NCI-H748 (cell line): ENCODE measurements at regions not wholly inside any gene's neighbourhood (a gene's known extent, or its start where the extent isn't known, plus 50 kb on each side); places are given as distances from the start of the nearest gene placed in this dataset.
"Not testable (repeated sequence)": the region's sequence is repeated elsewhere in the genome, so short reads cannot be mapped to it uniquely, and the experiment has no call there.

Experiments used
- DNase-seq: peaks from one replicate; lab custom pipeline; 2025; ENCODE audit not compliant: unreplicated experiment; lab: John Stamatoyannopoulos, UW

DNA sequence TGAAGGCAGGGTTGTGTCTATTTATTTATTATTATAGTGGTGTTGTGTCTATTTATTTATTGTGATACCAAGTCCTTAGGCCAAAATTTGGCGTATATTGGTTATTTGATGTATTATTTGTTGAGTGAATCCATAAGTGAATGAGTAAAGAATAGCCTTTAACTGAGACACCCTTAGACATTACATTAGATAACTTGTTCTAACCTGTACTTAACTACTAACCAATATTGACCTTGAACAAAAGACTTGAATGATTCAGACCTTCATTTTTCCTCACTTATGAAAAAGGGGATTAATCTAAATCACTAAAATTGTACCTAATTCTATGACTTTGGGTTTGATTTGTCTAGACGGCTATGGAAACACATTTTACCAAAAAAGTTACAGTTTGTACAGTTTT is 370.5 kb downstream of the JRKL start:
- DNase-seq: no peak

DNA sequence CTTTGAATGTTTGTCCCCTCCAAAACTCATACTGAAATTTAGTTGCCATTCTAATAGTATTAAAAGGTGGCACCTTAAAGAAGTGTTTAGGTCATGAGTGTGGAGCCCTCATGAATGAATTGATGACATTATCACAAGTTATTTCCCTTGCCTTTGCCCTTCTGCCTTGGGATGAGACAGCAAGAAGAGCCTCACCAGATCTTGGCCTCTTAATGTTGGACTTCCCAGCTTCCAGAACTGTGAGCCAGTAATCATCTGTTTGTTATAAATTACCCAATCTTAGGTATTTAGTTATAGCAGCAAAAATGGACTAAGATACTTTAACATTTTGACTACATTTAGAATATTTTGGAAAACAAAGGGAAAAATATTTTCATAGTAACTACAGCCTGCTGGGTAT is 371.0 kb downstream of the JRKL start:
- no peak for DNase-seq

DNA sequence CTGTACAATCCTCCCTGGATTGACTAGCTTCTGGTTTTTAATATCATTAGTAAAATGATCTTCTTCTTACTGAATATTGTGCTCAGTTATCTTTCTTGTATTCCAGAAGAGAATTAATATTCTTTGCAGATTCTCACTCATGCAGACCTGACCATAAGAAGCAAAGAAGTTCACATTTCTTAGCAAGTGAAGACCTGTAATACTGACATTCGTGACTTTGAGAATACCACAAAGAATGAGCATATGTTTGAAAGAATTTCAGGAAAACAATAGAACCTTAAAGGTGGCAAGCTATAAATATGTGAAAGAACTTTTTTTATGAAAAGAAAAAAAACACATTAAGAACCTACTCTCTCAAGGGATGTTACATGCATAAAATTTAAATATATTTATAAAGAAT is 371.6 kb downstream of the JRKL start:
- DNase-seq: no peak

GRCh38 chr11:96763244-96763643 is 373.4 kb downstream of the JRKL start:
- DNase-seq: no peak

GRCh38 chr11:96778272-96778671 is 388.5 kb downstream of the JRKL start:
- no peak for DNase-seq

GRCh38 chr11:96779030-96779429 is 389.2 kb downstream of the JRKL start:
- no peak for DNase-seq

GRCh38 chr11:96781082-96781481 is 391.3 kb downstream of the JRKL start:
- no peak for DNase-seq

- no peak for DNase-seq
These were observed 392.8 kb downstream of the JRKL start for GRCh38 chr11:96782632-96783031.

- no peak for DNase-seq
These were observed 393.5 kb downstream of the JRKL start for GRCh38 chr11:96783311-96783710.

DNA sequence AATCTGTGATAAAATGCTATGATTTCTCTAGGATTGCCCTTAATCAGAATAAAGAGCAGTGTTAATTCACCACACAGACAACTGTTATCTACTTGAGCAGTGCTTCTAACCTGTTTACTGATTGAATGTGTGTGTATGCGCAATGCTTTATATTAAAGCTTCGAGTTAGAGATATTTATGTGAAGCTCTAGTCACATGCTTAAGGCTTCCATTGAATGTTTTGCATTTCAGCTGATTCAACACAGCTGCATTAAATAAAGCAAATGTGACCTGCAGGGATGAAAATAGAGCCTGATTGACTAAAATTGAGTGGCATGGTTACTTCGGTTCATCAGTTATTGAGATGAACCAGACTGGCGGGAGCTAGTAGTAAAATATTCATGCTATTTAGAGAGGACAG is 395.3 kb downstream of the JRKL start:
- DNase-seq: no peak

DNA sequence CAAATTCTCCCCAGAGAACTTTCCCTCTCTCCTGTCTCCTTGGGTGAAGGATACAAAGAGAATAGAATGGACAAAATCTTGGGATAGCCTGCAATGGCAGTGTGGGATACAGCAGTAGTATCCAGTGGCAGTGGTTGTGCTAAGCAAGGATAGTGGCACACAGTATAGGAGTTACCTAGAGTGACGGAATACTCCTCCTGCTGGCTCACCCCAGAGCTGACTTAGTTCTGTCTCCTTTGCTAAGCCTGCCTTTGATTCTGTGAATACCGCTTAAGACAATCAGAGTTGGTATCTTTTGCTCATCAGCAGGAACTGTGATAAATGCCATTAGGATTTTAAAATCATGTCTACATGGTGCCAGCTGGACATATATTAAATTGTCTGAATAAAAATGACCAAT is 404.3 kb downstream of the JRKL start:
- DNase-seq: no peak

DNA sequence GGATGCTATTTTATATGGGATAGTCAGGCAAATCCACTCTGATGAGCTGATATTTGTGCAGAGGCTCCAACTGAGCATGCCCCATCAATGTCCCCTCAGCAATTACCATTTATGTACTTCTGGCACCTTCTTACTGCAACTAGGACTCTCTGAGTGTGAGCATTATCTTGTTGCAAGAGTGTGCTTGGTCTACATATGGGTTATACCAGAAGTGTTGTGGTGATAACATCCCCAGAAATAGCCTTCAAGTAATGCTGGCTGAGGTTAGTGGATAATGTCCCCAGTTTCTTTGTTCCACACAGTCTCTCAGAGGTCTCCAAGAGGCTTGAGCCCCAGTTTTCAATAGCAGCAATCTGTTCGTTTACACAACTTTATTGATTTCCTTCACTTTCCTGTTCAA is 408.6 kb downstream of the JRKL start:
- DNase-seq: no peak

- DNase-seq: no peak
These were observed 425.4 kb downstream of the JRKL start for GRCh38 chr11:96815236-96815635.

DNA sequence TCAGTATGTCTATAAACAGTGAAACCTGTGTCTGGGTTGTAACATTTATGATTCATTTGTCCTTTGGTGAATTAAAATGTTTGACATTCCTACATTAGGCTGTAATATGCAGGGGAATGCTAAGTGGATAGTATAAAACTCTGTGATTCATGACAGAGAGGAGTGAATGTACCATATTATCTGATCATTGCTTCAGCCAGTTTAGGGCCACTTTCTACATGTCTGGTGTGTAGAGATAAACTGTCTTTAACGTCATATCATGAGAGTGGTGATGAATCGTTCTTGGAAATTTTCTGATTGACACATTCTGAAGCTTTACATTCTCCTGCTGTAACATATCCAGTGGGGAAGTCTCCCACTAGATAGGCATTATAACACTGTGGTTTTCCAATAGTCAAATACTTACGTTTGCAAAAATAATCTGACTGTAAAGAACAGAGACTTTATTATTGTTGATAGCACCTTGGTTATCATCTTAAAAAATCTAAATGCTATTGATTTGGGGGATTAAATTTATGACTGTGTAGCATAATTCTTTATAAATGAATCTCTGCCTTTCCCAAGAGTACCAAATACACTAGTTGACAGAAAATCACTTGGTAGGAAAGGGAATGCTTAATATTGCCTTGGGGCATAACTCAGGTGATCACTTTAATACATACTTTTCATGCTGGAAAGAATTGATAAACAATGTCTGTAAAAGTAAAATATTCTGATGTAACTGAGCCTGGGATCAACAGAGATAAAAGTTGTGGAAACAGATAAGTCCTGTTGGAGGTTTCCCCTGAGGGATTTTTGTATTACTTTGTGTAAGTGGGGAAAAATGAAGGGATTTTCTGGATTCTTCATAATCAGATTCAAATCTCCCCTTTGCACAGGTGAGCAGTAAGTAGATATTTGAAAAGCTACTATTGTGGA is 427.9 kb downstream of the JRKL start:
- no peak for DNase-seq

GRCh38 chr11:96827164-96827563 is 437.4 kb downstream of the JRKL start:
- DNase-seq: no peak

- no peak for DNase-seq
These were observed 452.0 kb downstream of the JRKL start for GRCh38 chr11:96841792-96842191.

GRCh38 chr11:96842731-96843130 is 452.9 kb downstream of the JRKL start:
- DNase-seq: no peak

DNA sequence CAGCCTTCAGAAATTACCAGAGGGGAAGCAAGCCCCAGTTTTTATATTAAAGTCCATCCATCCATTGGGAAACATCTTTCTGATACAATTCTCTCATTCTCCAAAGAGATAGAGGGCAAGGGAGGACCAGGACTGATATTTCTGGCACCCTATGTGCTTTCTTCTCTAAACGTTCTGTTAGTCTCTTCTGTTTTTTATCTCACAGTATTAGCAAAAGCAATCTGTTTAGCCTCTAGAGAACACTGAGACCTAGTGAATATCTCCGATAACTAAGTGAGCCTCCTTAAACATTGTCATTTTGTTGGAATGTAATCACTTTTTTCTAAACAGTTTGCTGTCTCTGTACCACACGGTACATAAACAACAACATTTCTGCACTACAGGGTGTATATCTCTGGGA is 464.6 kb downstream of the JRKL start:
- no peak for DNase-seq

DNA sequence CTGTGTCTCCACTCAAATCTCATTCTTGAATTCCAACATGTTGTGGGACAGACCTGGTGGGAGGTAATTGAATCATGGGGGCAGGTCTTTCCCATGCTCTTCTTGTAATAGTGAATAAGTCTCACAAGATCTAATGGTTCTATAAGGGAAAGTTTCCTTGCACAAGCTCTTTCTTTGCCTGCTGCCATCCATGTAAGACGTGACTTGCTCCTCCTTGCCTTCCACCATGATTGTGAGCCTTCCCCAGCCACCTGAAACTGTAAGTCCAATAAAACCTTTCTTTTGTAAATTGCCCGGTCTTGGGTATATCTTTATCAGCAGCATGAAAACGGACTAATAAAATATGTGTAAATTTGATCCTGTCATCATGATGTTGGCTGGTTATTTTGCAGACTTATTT is 471.9 kb downstream of the JRKL start:
- not testable (repeated sequence) for DNase-seq

DNA sequence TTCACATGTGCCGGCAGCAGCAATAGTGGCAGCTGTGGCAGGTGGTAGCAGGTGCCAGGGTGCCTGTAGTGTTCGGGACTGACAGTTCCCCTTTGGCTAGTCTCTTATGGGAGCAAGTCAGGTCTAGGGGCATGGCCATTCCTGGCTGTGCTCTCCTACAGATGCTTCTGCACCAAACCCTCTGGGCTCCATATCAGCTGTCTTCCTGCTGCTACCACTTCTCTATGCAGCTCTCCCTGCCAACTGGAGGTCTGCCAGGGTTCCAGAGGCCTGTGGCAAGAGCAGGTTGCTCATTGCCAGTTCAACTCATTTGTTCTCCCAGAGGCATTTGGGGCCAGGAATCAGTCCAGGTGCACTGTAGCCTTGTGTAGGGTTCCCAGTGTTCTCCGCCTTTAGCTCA is 473.7 kb downstream of the JRKL start:
- DNase-seq: no peak

DNA sequence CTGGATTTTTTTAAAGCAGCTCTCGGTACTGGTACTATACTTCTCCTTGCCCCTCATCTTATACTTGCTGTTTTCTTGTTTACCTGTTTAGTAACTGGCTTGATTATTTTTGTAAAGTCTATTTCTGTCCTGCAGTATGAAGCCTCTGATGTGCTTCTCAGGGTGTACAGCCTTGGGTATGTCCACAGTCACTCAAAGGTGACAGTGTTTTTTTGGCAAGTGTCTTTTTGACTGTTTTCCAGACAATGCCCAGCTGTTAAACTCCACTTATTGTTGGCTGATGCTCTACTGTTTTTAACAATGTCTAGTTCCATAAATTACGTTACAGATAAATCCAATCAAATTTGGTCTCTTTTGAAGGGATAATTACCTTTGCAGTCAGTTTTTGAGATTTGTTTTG is 475.2 kb downstream of the JRKL start:
- DNase-seq: no peak

DNA sequence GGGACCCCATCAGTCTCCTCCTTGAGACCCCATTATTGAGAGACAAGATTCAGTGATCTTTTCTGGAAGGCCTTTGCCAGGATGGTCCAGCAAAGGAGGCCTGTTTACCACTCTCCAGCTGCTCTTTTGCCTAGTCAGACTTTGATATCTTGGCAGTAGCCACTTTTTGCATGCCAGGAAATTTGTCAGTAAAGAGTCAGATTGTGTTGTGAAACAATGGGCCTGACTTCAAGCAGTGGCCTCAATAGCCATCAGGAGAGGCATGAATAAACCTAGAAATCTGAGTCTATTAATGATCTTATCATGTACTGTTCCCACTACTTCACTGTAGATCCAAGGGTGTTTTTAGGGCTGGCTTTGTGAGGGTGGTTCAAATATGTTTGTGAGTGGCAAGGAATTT is 479.4 kb downstream of the JRKL start:
- no peak for DNase-seq

GRCh38 chr11:96875712-96876111 is 485.9 kb downstream of the JRKL start:
- DNase-seq: no peak
